NCI-H146 treated with DMSO at 0.1 percent for 48 hours (cell line): ENCODE measurements at regions not wholly inside any gene's neighbourhood (a gene's known extent, or its start where the extent isn't known, plus 50 kb on each side); places are given as distances from the start of the nearest gene placed in this dataset.
A peak's percentile ranks its signal among the peaks of the same experiment; 100 is the strongest.
"Not testable (repeated sequence)": the region's sequence is repeated elsewhere in the genome, so short reads cannot be mapped to it uniquely, and the experiment has no call there.

Experiments used
- DNase-seq: peaks from one replicate; lab custom pipeline; 2025; ENCODE audit not compliant: unreplicated experiment; lab: John Stamatoyannopoulos, UW

DNA sequence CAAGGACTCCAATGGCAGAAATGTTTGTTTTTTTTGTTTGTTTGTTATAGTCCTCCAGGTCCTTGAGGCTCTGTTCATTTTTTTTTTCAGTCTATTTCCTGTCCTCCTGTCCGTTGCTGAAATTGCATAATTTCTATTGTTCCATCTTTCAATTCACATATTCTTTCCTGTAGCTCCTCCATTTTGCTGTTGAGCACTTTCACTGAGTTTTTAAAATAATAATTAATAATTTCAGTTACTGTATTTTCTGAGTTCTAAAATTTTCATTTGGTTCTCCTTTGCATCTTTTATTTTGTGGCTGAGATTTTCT lies 202.3 kb upstream of the AGR3 start:
- no peak for DNase-seq

DNA sequence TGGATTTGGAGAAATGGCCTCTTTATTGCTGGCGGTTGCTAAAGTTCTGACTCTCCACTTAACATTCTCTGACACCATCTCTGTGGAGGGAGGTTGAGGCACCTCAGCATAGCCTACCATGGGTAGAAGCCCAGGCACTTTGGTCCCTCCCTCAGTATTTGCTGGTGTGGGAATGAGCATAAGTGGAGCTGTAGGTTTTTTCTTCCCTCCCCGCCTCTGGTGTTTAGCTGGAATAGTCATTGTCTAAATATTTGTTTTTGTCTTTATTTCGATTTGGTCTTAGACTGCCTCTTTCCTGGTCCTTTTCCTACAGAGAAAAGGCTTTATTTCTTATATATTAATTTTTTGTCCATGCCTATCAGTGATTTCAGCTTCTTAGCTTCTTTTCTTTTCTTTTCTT lies 203.4 kb upstream of the AGR3 start:
- no peak for DNase-seq

DNA sequence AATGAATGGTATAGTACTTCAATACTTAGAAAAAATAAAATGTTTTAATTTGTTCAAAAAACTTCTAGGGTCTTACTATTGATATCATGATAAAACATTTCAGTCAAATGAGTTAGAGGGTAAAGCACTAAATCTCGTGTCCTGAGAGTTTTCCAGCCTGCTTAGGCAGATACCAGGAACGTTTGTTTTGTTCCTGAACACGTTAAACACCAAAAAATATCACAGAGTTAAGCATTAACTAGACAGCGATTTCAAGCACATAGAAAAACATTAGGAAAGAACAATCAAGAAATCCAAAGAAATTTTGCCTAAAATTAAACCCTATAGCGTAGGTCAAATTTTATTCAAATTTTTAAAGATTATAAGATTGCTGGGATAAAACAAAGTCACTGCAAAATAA lies 204.6 kb upstream of the AGR3 start:
- DNase-seq = no peak

DNA sequence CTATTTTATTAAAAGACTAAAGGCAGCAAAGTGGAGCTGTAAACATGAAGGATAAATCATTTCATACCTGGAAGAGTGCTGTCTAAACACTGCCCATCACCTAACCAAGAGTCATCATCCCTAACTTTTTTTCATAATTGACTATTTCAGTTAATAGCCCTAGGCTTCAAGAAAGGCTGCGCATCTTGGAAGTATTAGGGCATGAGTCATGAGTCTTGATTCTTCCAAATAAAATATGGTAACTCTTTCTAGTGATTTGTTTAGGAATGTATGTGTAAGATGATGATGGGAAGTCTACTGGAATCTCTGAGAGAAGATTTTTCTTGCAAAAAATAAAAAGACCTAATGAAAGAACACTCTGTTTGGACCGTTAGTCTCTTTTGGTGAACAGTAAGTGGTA lies 207.7 kb upstream of the AHR start:
- DNase-seq = no peak

DNA sequence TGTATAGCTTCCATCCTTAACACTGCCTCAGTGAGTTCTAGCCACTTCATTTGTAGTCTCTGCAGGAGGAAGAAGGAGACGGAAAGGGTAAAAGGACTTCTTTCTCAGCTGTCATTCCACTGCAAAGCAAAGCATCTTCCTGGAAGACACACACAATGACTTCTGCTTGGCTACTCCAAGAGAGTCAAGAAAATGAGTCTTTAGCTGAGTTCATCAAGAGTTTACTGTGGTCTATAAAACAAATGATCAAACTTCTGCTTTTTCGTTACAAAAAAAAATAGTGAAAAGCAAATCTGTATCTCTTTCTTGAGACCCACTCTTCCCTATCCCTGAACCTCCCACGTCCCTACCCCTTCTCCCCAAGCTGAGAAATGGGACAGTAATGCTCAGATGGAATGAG lies 205.0 kb upstream of the AHR start:
- no peak for DNase-seq

DNA sequence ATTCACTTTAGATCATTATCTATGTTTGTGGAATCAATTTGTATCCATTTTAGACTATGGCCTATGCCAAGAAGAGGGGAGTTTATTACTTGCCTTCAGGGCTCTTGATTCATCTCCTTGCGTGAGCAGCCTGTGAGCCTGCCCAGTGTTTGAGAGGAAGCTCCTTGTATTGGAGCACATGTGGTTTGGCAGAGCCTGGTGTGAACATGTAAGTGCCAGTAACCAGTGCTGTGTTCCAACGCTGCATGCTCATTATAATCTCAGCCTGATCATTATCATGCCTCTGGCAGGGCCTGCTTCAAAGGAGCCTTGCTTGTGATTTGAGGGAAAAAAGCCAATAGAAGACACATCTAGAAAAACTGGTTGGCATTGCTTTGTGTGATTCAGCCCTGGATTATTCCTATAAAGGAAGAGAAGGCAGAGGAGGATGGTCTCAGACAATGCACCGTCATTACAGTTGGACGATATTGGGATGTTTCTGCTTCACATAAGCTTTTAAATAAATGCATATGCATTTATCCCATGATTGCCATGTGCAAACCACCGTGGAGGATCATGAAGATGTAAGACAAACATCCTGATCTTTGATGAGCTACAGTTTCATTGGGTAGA lies 203.4 kb upstream of the AHR start:
- peak; percentile 11 for DNase-seq

DNA sequence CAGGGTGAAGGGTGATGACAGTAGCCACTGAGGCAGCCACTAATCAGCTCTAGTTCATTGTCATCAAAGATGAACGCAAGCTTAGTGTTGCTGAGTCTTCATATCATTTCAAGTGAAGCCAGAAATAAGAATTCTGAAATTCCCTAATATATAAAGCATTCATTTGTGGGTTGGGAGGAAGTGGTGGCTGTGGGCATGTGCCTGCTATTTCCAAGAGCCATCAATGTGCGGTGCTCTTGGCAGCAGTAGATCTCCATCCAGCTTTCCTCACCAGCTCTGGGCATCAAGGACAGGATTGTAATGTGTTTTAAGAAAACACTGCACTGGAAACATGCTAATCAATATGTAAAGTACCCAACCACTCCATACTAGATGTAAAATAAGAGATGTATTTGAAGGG lies 202.5 kb upstream of the AHR start:
- DNase-seq = no peak

DNA sequence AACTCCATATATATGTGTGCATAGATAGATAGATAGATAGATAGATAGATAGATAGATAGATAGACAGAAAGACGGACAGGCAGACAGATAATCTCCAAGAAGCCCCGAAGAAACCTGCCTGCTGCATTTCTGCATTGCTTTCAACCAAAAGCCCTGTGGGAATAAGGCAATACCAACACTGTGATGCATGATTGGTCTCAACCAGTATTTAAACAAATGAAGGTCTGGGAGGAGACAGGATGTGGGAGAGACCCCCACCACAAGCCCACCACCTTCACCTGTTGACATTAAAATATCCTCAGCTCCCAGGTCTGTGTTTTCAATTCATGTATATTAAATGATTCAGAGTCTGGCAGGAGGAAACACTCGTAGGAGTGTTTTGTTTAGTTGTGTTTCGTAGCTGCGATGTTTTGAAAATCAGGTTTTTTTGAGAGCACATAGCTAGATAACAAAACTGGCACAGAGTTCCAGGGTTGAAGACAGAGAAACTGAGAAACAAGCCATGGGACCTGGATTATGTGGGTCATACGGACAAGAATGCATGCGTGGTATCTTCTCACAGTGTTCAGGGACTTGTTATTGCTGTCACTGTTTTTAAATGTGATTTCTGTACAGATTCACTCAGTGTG lies 200.7 kb upstream of the AHR start:
- no peak for DNase-seq

DNA sequence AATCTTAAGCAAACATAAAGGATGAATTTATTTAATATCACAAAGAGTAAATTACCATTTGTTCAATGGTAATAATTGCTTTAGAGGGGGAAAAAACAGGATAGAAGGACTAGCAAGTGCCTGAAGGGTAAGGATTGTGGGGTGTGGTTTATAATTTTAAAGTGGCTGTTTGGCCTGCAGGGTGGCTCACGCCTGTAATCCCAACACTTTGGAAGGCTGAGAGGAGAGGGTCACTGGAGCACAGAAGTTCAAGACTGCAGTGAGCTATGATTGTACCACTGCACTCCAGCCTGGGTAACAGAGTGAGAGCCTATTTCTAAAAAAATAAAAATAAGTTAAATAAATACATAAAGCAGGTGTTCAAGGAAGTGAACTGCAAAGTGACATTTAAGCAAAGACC lies 199.9 kb upstream of the AHR start:
- DNase-seq = no peak

DNA sequence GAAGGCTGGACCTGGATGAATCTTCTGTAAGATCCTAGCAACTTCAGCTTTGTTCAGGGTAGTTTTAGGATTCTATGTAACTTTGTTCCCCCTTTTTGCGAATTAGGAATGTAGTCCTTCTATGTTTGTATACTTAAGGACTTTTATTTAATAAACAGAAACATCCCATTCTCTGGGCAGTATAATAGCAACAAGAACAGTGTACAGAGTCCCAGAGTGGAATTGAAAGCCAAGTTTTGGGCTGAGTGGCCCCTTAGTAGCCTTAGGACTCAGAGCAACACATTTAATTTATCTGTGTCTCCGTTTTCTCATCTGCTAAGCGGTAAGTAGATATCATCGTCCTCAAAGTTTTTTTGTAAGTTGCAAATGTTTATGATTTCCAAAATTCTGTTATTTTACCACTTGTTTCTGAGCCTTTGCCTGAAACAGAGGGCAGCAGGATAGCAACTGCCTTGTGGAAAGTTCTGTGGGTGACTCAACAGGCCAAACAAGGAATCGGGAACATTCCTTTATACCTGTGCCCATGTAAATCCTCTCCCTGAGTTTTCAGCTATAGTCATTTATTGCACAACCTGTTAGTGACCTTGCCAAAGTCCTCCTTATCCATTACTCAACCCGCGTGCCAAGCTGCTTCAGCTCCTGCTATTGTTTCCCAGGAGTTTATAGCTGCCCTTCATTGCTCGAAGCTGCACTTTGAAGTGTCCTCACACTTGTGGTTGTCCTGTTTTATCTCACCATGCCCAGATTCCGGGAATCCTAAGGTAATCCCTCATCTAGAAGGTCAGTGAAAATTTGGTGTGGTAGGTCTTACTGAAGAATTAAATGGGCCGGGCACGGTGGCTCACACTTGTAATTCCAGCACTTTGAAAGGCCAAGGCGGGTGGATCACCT lies 199.1 kb upstream of the AHR start:
- no peak for DNase-seq

DNA sequence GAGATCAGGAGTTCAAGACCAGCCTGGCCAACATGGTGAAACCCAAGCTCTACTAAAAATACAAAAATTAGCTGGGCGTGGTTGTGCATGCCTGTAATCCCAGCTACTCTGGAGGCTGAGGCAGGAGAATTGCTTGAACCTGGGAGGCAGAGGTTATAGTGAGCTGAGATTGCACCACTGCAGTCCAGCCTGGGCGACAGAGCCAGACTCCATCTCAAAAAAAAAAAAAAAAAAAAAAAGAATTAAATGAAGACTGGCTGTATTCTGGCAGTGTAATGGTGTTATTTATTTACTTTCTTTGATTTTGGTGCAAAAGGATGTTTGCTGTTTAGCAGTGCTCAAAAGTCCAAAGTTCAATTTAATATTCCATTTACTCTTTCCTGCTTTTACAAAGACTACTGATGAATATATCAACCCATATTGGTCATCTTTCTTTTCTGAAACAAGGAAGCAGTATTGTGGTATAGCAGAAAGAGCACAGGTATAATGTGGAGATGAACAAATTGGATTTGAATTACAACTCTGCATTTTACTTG lies 198.4 kb upstream of the AHR start:
- not testable (repeated sequence) for DNase-seq

DNA sequence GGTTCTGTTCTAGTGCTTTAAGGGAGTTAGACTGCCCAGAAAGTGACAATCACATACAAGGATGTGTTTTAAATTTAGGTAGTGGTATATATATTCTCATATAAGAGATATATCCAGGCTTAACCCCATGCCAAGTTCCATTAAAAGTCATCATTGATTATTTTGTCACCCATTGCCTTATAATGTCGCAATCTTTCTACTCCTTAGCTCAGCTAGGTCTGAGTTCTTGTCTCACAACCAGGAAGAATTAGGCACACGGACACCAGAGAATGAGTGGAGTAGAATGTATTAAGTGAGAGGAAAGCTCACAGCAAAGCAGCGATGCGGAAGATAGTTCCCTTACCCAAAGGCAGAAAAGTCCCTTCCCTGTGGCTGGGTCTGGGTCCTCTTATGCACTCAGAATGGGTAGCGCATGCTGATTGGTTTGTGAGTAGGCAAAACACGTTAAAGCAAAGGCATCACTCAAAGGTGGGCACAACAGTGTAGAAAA lies 197.2 kb upstream of the AHR start:
- DNase-seq = no peak

DNA sequence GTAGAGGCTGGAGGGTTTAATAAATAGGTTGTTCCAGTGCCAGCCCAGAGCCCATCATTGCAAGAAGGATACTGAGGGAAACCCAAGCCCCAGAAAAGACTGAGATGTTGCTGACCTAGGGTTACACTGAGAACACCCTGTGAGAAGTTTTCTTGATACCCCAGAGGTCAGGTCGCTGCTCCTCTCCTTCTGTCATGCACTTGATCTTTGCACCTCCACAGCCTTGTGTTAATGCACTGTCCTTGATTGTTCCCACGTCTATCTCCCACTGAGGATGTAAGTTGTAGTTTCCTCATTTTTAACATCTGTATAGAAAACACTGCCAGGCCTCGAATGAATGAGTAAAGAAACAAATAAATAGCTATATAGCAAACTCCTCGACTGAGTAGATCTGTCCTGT lies 195.3 kb upstream of the AHR start:
- no peak for DNase-seq

DNA sequence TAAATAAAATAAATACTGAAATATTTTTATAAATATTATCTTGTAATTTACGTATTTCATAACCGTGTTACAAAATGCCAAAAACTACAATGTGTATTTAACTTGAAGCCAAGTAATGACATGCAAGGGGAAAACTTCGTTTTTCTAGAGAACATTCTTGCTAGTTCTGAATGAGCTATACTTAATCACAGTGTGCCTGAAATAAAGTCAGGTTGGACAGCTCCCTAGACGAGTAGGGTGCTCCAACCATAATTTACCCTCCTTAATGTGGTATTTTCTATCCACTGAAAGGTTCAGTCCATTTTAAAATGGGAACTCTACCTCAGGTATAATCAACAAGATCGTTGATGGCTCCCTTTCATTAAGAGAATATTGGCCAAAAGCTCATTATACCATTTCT lies 194.5 kb upstream of the AHR start:
- no peak for DNase-seq

DNA sequence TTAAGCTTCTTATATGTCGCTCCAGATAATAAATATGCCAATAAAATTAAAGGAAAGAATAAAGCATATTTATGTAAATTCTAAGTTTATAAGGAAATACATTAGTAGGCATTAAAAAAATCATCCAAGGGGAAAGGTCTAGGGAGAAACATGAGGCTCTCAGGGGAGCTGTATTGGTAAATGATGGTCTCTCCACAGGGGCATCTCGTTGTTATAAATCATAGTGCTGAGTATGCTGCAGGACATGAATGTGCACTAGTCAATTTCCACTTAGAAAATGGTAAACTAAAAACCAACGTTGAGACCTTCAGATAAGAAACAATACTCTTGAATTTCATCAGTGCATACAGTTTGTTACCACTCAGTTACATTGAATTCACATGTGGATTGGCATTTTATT lies 194.0 kb upstream of the AHR start:
- DNase-seq = peak; percentile 21

DNA sequence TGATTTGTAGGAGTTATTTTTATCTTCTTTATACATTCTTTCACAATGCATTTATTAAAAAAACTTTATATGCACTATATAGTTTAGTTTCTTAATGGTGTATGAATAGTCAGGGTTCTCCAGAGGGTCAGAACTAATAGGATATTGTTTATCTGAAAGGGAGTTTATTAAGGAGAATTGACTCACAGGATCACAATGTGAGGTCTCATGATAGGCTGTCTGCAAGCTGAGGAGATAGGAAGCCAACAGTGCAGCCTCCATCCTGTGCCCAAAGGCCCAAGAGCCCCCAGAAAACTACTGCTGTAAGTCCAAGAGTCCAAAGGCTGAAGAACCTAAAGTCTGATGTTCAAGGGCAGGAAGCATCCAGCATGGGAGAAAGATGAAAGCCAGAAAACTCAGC lies 192.8 kb upstream of the AHR start:
- no peak for DNase-seq

DNA sequence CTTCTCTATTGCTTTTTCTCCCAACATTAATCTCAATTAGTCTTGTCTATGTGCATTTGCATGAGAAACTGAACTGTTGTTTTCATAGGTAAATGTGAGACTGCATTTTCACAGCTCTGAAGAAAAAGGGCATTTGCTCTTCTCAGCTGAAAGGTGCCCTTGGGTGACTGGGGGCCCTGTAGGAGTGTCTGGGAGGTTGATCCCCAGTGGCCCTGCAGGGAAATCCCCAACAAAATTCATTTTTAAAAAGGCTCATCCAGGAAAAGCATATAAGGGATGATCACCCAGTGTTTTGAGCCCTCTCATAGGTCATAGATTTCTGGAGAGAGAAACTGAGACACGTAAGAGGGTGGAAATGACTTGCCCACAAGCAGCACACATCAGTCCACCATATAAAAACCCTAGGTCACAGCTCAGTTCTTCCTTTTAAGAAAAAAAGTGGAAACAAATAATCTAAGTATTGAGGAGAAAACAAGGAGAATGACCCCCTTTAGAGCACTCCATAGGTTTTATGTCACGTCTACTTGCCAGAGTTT lies 190.3 kb upstream of the AHR start:
- DNase-seq = no peak

DNA sequence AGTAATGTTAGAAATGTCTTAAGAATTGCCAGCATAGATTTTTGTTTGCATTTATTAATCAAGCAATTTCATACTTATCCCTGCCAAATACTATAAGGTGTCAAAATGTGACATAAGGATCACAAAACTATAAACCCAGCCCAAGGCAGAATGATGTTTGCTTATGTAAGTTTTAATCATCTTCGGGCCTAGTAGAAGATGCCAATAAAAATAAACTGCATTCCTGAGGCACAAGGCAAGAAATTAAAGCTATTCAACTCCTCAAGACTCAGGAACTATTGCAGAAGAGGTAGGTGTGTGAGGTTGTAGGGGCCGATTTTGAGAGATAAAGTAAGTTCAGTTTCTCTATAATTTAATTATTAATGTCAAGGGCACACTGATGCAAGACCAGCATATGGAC lies 189.4 kb upstream of the AHR start:
- no peak for DNase-seq

DNA sequence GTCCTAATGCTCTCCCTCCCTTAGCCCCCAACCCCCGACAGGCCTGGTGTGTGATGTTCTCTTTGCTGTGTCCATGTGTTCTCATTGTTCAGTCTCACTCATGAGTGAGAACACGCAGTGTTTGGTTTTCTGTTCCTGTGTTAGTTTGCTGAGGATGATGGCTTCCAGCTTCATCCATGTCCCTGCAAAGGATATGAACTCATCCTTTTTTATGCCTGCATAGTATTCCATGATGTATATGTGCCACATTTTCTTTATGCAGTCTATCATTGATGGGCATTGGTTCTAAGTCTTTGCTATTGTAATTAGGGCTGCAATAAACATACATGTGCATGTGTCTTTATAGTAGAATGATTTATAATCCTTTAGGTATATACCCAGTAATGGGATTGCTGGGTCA lies 184.7 kb upstream of the AHR start:
- DNase-seq = not testable (repeated sequence)

DNA sequence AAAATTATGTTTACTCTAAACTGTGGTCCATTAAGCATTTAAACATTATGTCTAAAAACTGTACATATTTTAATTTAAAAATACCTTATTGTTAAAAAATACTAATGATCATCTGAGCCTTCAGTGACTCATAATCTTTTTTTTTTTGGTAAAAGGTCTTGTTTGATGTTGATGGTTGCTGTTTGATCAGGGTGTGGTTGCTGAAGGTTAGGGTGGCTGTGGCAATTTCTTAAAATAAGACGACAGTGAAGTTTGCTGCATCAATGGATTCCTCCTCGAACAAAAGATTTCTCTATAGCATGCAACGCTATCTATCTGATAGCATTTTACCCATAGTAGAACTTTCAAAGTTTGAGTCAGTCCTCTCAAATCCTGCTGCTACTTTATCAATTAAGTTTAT lies 180.0 kb upstream of the AHR start:
- DNase-seq = no peak

DNA sequence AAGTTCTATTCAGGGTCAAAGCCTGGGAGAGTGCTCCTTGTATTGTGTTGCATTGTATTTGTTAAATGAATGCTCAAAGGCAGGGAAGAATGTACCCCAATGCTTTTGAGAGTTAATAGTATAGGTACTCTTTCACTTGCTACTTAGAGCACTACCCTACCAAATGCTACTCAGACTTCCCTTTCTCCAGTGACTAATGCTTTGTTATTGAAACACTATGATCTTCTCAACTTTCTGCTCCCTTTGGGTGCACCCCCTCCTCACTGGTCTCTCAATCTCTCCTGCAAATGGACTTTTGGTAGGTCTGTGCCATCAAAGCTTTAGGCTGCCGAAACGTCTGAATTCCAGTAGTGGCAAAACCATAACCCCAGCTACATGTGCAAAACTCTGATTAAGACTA lies 177.7 kb upstream of the AHR start:
- no peak for DNase-seq

DNA sequence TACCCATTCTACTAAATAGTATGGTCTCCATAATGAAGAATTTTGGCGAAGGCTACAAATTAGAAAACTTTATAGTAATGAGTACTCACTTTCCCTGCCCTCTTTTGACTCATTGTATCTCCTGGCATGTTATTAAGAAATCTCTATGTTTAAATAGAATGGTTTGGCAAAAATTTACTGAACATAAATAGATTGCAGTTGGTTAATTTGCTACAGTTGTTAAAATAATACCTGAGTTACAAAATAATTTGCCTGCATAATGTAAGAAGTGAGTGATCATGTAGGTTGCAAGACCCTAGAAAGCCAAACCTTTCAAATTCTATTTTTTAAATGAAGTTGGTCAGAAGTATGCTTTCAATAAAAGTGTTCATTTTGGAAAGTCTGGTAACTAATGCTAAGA lies 176.8 kb upstream of the AHR start:
- no peak for DNase-seq
